ENCODE measurements at regions not wholly inside any gene's neighbourhood (a gene's known extent, or its start where the extent isn't known, plus 50 kb on each side); places are given as distances from the start of the nearest gene placed in this dataset.

GRCh38 chr16:51916231-51916630, 630.7 kb downstream of the TOX3 start:
- Histone ChIP-seq H3K4me3 (ENCODE audit: low read depth in 1 of 5, low read length in 5 of 5) (no peak overlapping the region), H3K36me3 (ENCODE audit: control insufficient read depth in 5 of 5, insufficient read depth in 5 of 5, low read length in 5 of 5) (no peaks in the 10 kb centered on the region), H3K27me3 (ENCODE audit: control insufficient read depth in 5 of 5, insufficient read depth in 4 of 5, low read length in 5 of 5) (no peaks in the 10 kb centered on the region), H3K9me3 (ENCODE audit: control insufficient read depth in 5 of 5, low read length in 5 of 5) (no peaks in the 10 kb centered on the region), H3K27ac (ENCODE audit: low read depth, low read length) (no peak overlapping the region), H3K4me1 (ENCODE audit: control insufficient read depth in 5 of 5, insufficient read depth in 5 of 5, low read length in 5 of 5) (no peaks in the 10 kb centered on the region), H3K9ac (ENCODE audit: low read length in 5 of 5) (no peak overlapping the region)

- Histone ChIP-seq H3K4me1 (ENCODE audit: control insufficient read depth in 5 of 5, insufficient read depth in 5 of 5, low read length in 5 of 5) (no peaks in the 10 kb centered on the region), H3K36me3 (ENCODE audit: control insufficient read depth in 5 of 5, insufficient read depth in 5 of 5, low read length in 5 of 5) (no peaks in the 10 kb centered on the region), H3K27ac (ENCODE audit: low read depth, low read length) (no peak overlapping the region), H3K9ac (ENCODE audit: low read length in 5 of 5) (no peak overlapping the region), H3K27me3 (ENCODE audit: control insufficient read depth in 5 of 5, insufficient read depth in 4 of 5, low read length in 5 of 5) (no peaks in the 10 kb centered on the region), H3K4me3 (ENCODE audit: low read depth in 1 of 5, low read length in 5 of 5) (no peak overlapping the region), H3K9me3 (ENCODE audit: control insufficient read depth in 5 of 5, low read length in 5 of 5) (no peaks in the 10 kb centered on the region)
Observed at GRCh38 chr16:51907680-51908079, 639.3 kb downstream of the TOX3 start.

GRCh38 chr16:51900221-51900780, 646.6 kb downstream of the TOX3 start:
- H3K36me3 ChIP-seq (ENCODE audit: control insufficient read depth in 5 of 5, insufficient read depth in 5 of 5, low read length in 5 of 5) = no peaks in the 10 kb centered on the region
- no peak overlapping the region for H3K4me3 ChIP-seq (ENCODE audit: low read depth in 1 of 5, low read length in 5 of 5)

GRCh38 chr16:51898872-51899271, 648.1 kb downstream of the TOX3 start:
- no peaks in the 10 kb centered on the region for H3K4me1 ChIP-seq (ENCODE audit: control insufficient read depth in 5 of 5, insufficient read depth in 5 of 5, low read length in 5 of 5)
- H3K27me3 ChIP-seq (ENCODE audit: control insufficient read depth in 5 of 5, insufficient read depth in 4 of 5, low read length in 5 of 5) = no peaks in the 10 kb centered on the region
- H3K9ac ChIP-seq (ENCODE audit: low read length in 5 of 5) = no peak overlapping the region
- H3K36me3 ChIP-seq (ENCODE audit: control insufficient read depth in 5 of 5, insufficient read depth in 5 of 5, low read length in 5 of 5) = no peaks in the 10 kb centered on the region
- peaks cover 0 to 5% (median 0%) of the 10 kb centered on the region in 5 donors for H3K9me3 ChIP-seq (ENCODE audit: control insufficient read depth in 5 of 5, low read length in 5 of 5)
- no peak overlapping the region for H3K4me3 ChIP-seq (ENCODE audit: low read depth in 1 of 5, low read length in 5 of 5)
- H3K27ac ChIP-seq (ENCODE audit: low read depth, low read length) = no peak overlapping the region

More at GRCh38 chr16:51900221-51900780, 646.6 kb downstream of the TOX3 start:
- H3K9ac ChIP-seq (ENCODE audit: low read length in 5 of 5) = no peak overlapping the region
- no peak overlapping the region for H3K27ac ChIP-seq (ENCODE audit: low read depth, low read length)
- H3K27me3 ChIP-seq (ENCODE audit: control insufficient read depth in 5 of 5, insufficient read depth in 4 of 5, low read length in 5 of 5) = no peaks in the 10 kb centered on the region
- no peaks in the 10 kb centered on the region for H3K4me1 ChIP-seq (ENCODE audit: control insufficient read depth in 5 of 5, insufficient read depth in 5 of 5, low read length in 5 of 5)
- peaks cover 0 to 5% (median 0%) of the 10 kb centered on the region in 5 donors for H3K9me3 ChIP-seq (ENCODE audit: control insufficient read depth in 5 of 5, low read length in 5 of 5)

GRCh38 chr16:51896013-51896412, 650.9 kb downstream of the TOX3 start:
- Histone ChIP-seq H3K27ac (ENCODE audit: low read depth, low read length) (no peak overlapping the region), H3K9ac (ENCODE audit: low read length in 5 of 5) (no peak overlapping the region), H3K9me3 (ENCODE audit: control insufficient read depth in 5 of 5, low read length in 5 of 5) (peaks cover 0 to 5% (median 0%) of the 10 kb centered on the region in 5 donors)

GRCh38 chr16:51892293-51893007, 654.5 kb downstream of the TOX3 start:
- no peak overlapping the region for H3K4me3 ChIP-seq (ENCODE audit: low read depth in 1 of 5, low read length in 5 of 5)

More at GRCh38 chr16:51896013-51896412, 650.9 kb downstream of the TOX3 start:
- Histone ChIP-seq H3K4me1 (ENCODE audit: control insufficient read depth in 5 of 5, insufficient read depth in 5 of 5, low read length in 5 of 5) (no peaks in the 10 kb centered on the region), H3K36me3 (ENCODE audit: control insufficient read depth in 5 of 5, insufficient read depth in 5 of 5, low read length in 5 of 5) (no peaks in the 10 kb centered on the region), H3K4me3 (ENCODE audit: low read depth in 1 of 5, low read length in 5 of 5) (no peak overlapping the region), H3K27me3 (ENCODE audit: control insufficient read depth in 5 of 5, insufficient read depth in 4 of 5, low read length in 5 of 5) (no peaks in the 10 kb centered on the region)

GRCh38 chr16:51888534-51888933, 658.4 kb downstream of the TOX3 start:
- H3K4me1 ChIP-seq (ENCODE audit: control insufficient read depth in 5 of 5, insufficient read depth in 5 of 5, low read length in 5 of 5) = no peaks in the 10 kb centered on the region
- no peak overlapping the region for H3K27ac ChIP-seq (ENCODE audit: low read depth, low read length)
- no peaks in the 10 kb centered on the region for H3K9me3 ChIP-seq (ENCODE audit: control insufficient read depth in 5 of 5, low read length in 5 of 5)
- no peak overlapping the region for H3K9ac ChIP-seq (ENCODE audit: low read length in 5 of 5)
- H3K36me3 ChIP-seq (ENCODE audit: control insufficient read depth in 5 of 5, insufficient read depth in 5 of 5, low read length in 5 of 5) = no peaks in the 10 kb centered on the region
- no peaks in the 10 kb centered on the region for H3K27me3 ChIP-seq (ENCODE audit: control insufficient read depth in 5 of 5, insufficient read depth in 4 of 5, low read length in 5 of 5)
- H3K4me3 ChIP-seq (ENCODE audit: low read depth in 1 of 5, low read length in 5 of 5) = no peak overlapping the region

More at GRCh38 chr16:51892293-51893007, 654.5 kb downstream of the TOX3 start:
- Histone ChIP-seq H3K36me3 (ENCODE audit: control insufficient read depth in 5 of 5, insufficient read depth in 5 of 5, low read length in 5 of 5) (no peaks in the 10 kb centered on the region), H3K27ac (ENCODE audit: low read depth, low read length) (no peak overlapping the region), H3K4me1 (ENCODE audit: control insufficient read depth in 5 of 5, insufficient read depth in 5 of 5, low read length in 5 of 5) (no peaks in the 10 kb centered on the region), H3K9ac (ENCODE audit: low read length in 5 of 5) (no peak overlapping the region), H3K9me3 (ENCODE audit: control insufficient read depth in 5 of 5, low read length in 5 of 5) (peaks cover 0 to 3% (median 0%) of the 10 kb centered on the region in 5 donors), H3K27me3 (ENCODE audit: control insufficient read depth in 5 of 5, insufficient read depth in 4 of 5, low read length in 5 of 5) (no peaks in the 10 kb centered on the region)

GRCh38 chr16:51888016-51888415, 658.9 kb downstream of the TOX3 start:
- no peaks in the 10 kb centered on the region for H3K4me1 ChIP-seq (ENCODE audit: control insufficient read depth in 5 of 5, insufficient read depth in 5 of 5, low read length in 5 of 5)
- no peaks in the 10 kb centered on the region for H3K36me3 ChIP-seq (ENCODE audit: control insufficient read depth in 5 of 5, insufficient read depth in 5 of 5, low read length in 5 of 5)
- H3K4me3 ChIP-seq (ENCODE audit: low read depth in 1 of 5, low read length in 5 of 5) = no peak overlapping the region
- H3K27ac ChIP-seq (ENCODE audit: low read depth, low read length) = no peak overlapping the region
- no peaks in the 10 kb centered on the region for H3K9me3 ChIP-seq (ENCODE audit: control insufficient read depth in 5 of 5, low read length in 5 of 5)
- H3K27me3 ChIP-seq (ENCODE audit: control insufficient read depth in 5 of 5, insufficient read depth in 4 of 5, low read length in 5 of 5) = no peaks in the 10 kb centered on the region
- no peak overlapping the region for H3K9ac ChIP-seq (ENCODE audit: low read length in 5 of 5)

- Histone ChIP-seq H3K4me3 (ENCODE audit: low read depth in 1 of 5, low read length in 5 of 5) (no peak overlapping the region), H3K27me3 (ENCODE audit: control insufficient read depth in 5 of 5, insufficient read depth in 4 of 5, low read length in 5 of 5) (no peaks in the 10 kb centered on the region), H3K9me3 (ENCODE audit: control insufficient read depth in 5 of 5, low read length in 5 of 5) (no peaks in the 10 kb centered on the region), H3K36me3 (ENCODE audit: control insufficient read depth in 5 of 5, insufficient read depth in 5 of 5, low read length in 5 of 5) (no peaks in the 10 kb centered on the region), H3K4me1 (ENCODE audit: control insufficient read depth in 5 of 5, insufficient read depth in 5 of 5, low read length in 5 of 5) (no peaks in the 10 kb centered on the region), H3K9ac (ENCODE audit: low read length in 5 of 5) (no peak overlapping the region), H3K27ac (ENCODE audit: low read depth, low read length) (no peak overlapping the region)
Observed at GRCh38 chr16:51886456-51886855, 660.5 kb downstream of the TOX3 start.

- H3K27ac ChIP-seq (ENCODE audit: low read depth, low read length) = no peak overlapping the region
- H3K9me3 ChIP-seq (ENCODE audit: control insufficient read depth in 5 of 5, low read length in 5 of 5) = no peaks in the 10 kb centered on the region
- H3K27me3 ChIP-seq (ENCODE audit: control insufficient read depth in 5 of 5, insufficient read depth in 4 of 5, low read length in 5 of 5) = no peaks in the 10 kb centered on the region
- no peak overlapping the region for H3K9ac ChIP-seq (ENCODE audit: low read length in 5 of 5)
- H3K4me3 ChIP-seq (ENCODE audit: low read depth in 1 of 5, low read length in 5 of 5) = no peak overlapping the region
- H3K36me3 ChIP-seq (ENCODE audit: control insufficient read depth in 5 of 5, insufficient read depth in 5 of 5, low read length in 5 of 5) = no peaks in the 10 kb centered on the region
- H3K4me1 ChIP-seq (ENCODE audit: control insufficient read depth in 5 of 5, insufficient read depth in 5 of 5, low read length in 5 of 5) = no peaks in the 10 kb centered on the region
Observed at GRCh38 chr16:51884773-51885172, 662.2 kb downstream of the TOX3 start.

Data from subcutaneous abdominal adipose tissue (tissue), 5 donors.